K562 (cell line): ENCODE measurements at regions not wholly inside any gene's neighbourhood (a gene's known extent, or its start where the extent isn't known, plus 50 kb on each side); places are given as distances from the start of the nearest gene placed in this dataset.

Source experiments
- ATAC-seq: fragments of 200-7000 bp; cut with Tn5 transposase; 3 replicates; pipeline ENCODE4 v1.9.1; 2020; ENCODE audit warnings: moderate library complexity
- BruUV-seq: library from RNA; stranded (reverse); fragments of 400-500 nt; replicated peaks from 2 replicates; lab custom pipeline; 2021; lab: Mats Ljungman, UMichigan
- CTCF ChIA-PET: fragments of 300-600 bp; formaldehyde crosslinking; extraction: SDS; loops from one replicate; lab custom pipeline; 2021; ENCODE audit warnings: low intra/inter-chr PET ratio; lab: Yijun Ruan, JAX
- POLR2A ChIA-PET: fragments of 300-600, 350-650 bp; sonication (Branson Sonifier 250); formaldehyde crosslinking; extraction: SDS; loops from one replicate; lab custom pipeline; 2021; ENCODE audit warnings: antibody characterized with exemption, inconsistent platforms; lab: Yijun Ruan, JAX
- DNase-seq, 4 experiments: peaks; one replicate each; pipeline versions ENCODE4 v3.0.0 to v3.0.0-alpha.2; 2011 to 2018; ENCODE audit warnings: low spot score in 3 of 4, mixed read lengths in 3 of 4; ENCODE audit errors: extremely low read depth in 1 of 4
- FAIRE-seq: peaks from 2 replicates; lab custom pipeline; 2011; peaks lifted over from hg19 to GRCh38; lab: Jason Lieb, UNC
- H2AFZ ChIP-seq: 2 replicates; pipeline ENCODE4 v1.6.0; 2011; ENCODE audit warnings: low read depth, low read length, control low read depth, inconsistent platforms
- H3K27ac ChIP-seq: fragments of 200-600 bp; 3 replicates; pipeline ENCODE4 v1.8.0; 2011; ENCODE audit warnings: low read depth, mild to moderate bottlenecking, control low read depth, inconsistent platforms, low read length, moderate library complexity, mixed read lengths; ENCODE audit errors: extremely low read depth
- H3K27me3 ChIP-seq, 2 experiments: fragments of 300-600 bp in 1 of 2; 2 replicates in 1 of 2; 3 replicates in 1 of 2; pipeline versions ENCODE4 v1.6.0 to v1.8.0; 2011; ENCODE audit warnings: inconsistent platforms in 2 of 2, low read length in 2 of 2, mild to moderate bottlenecking in 1 of 2, mixed read lengths in 1 of 2, moderate library complexity in 1 of 2; ENCODE audit not compliant: control insufficient read depth in 2 of 2, insufficient read depth in 2 of 2
- H3K36me3 ChIP-seq: fragments of 300-600 bp; 3 replicates; pipeline ENCODE4 v1.8.0; 2011; ENCODE audit warnings: mild to moderate bottlenecking, low read length, inconsistent platforms; ENCODE audit not compliant: control insufficient read depth, insufficient read depth
- H3K4me1 ChIP-seq, 2 experiments: fragments of 200-600 bp in 1 of 2; replicated peaks in 1 of 2; 2 replicates in 1 of 2; 3 replicates in 1 of 2; pipeline versions ENCODE4 v1.5.1 to v1.8.0; 2011; ENCODE audit warnings: inconsistent platforms in 2 of 2, low read length in 2 of 2, mild to moderate bottlenecking in 1 of 2, mixed read lengths in 1 of 2, moderate library complexity in 1 of 2; ENCODE audit not compliant: control insufficient read depth in 2 of 2, insufficient read depth in 2 of 2
- H3K4me2 ChIP-seq: 2 replicates; pipeline ENCODE4 v1.6.1; 2011; ENCODE audit warnings: low read length, control low read depth, inconsistent platforms, mixed read lengths; ENCODE audit not compliant: insufficient read depth
- H3K4me3 ChIP-seq: fragments of 200-600 bp; sonication (generic), shearing (Covaris generic); 2 replicates; pipeline ENCODE4 v1.5.1; 2016; ENCODE audit warnings: control low read depth, inconsistent platforms
- H3K79me2 ChIP-seq: fragments of 200-600 bp; 3 replicates; pipeline ENCODE4 v1.8.0; 2011; ENCODE audit warnings: low read length, inconsistent platforms; ENCODE audit not compliant: control insufficient read depth, insufficient read depth
- H3K9ac ChIP-seq, 2 experiments: 2 replicates each; pipeline versions ENCODE4 v1.6.0 to v1.6.1; 2011; ENCODE audit warnings: low read depth in 2 of 2, low read length in 2 of 2, control low read depth in 1 of 2, inconsistent platforms in 1 of 2, mild to moderate bottlenecking in 1 of 2, mixed read lengths in 1 of 2; ENCODE audit not compliant: insufficient read depth in 1 of 2
- H3K9me1 ChIP-seq: one replicate; pipeline ENCODE4 v1.6.0; 2011; ENCODE audit warnings: inconsistent platforms, mild to moderate bottlenecking, low read length, moderate library complexity; ENCODE audit not compliant: control insufficient read depth, insufficient read depth
- H3K9me3 ChIP-seq: replicated peaks from 2 replicates; pipeline ENCODE4 v1.5.1; 2011; ENCODE audit warnings: low read depth, low read length, inconsistent platforms; ENCODE audit not compliant: control insufficient read depth, insufficient read depth
- H4K20me1 ChIP-seq: replicated peaks from 2 replicates; pipeline ENCODE4 v1.6.1; 2011; ENCODE audit warnings: low read length, inconsistent platforms, mixed read lengths; ENCODE audit not compliant: control insufficient read depth, insufficient read depth
- CBFA2T3 ChIP-seq: fragments of 450-650 bp; IDR thresholded peaks from 2 replicates; pipeline ENCODE4 v1.6.1; 2017
- CEBPG ChIP-seq, 3 experiments: fragments of 200-800 bp in 1 of 3; sonication (Bioruptor generic) in 1 of 3; sonication (generic) in 1 of 3; formaldehyde crosslinking in 1 of 3; IDR thresholded peaks in 2 of 3; conservative IDR thresholded peaks in 1 of 3; 2 replicates each; pipeline versions ENCODE4 v1.6.1 to v1.8.0; 2016 to 2022; ENCODE audit warnings: missing compliant biosample characterization in 2 of 3, missing genetic modification characterization in 2 of 3, mild to moderate bottlenecking in 1 of 3, missing genetic modification reagents in 1 of 3
- E2F3 ChIP-seq: fragments of 250-450 bp; sonication (Bioruptor Pico); IDR thresholded peaks from 2 replicates; pipeline ENCODE4 v1.4.0; 2020; ENCODE audit warnings: mild to moderate bottlenecking
- EGR1 ChIP-seq: fragments of 450-650 bp; conservative IDR thresholded peaks from 2 replicates; pipeline ENCODE4 v1.6.1; 2017; ENCODE audit warnings: mild to moderate bottlenecking
- EHMT2 ChIP-seq: fragments of 450-650 bp; IDR thresholded peaks from 2 replicates; pipeline ENCODE4 v1.6.1; 2018; ENCODE audit warnings: antibody characterized with exemption
- EWSR1 ChIP-seq: fragments of 450-650 bp; IDR thresholded peaks from 2 replicates; pipeline ENCODE4 v1.6.1; 2018; ENCODE audit warnings: borderline replicate concordance, mild to moderate bottlenecking, low read depth, moderate library complexity; ENCODE audit not compliant: partially characterized antibody
- FOXK2 ChIP-seq, 2 experiments: fragments of 450-650 bp; IDR thresholded peaks in 1 of 2; conservative IDR thresholded peaks in 1 of 2; 2 replicates each; pipeline ENCODE4 v1.6.1; 2016; ENCODE audit warnings: low read depth in 2 of 2, mild to moderate bottlenecking in 1 of 2
- FOXP4 ChIP-seq: sonication (generic); formaldehyde crosslinking; IDR thresholded peaks from 2 replicates; pipeline ENCODE4 v1.8.0; 2022; ENCODE audit warnings: mild to moderate bottlenecking, missing genetic modification reagents, borderline replicate concordance
- MBD1 ChIP-seq: fragments of 250-450 bp; sonication (Bioruptor Pico); IDR thresholded peaks from 2 replicates; pipeline ENCODE4 v1.8.0; 2022; ENCODE audit warnings: inconsistent platforms
- NCOA1 ChIP-seq: fragments of 450-650 bp; IDR thresholded peaks from 2 replicates; pipeline ENCODE4 v1.6.1; 2016; ENCODE audit warnings: low read depth
- NR3C1 ChIP-seq: sonication (generic); formaldehyde crosslinking; IDR thresholded peaks from 2 replicates; pipeline ENCODE4 v1.8.1; 2022; ENCODE audit warnings: missing genetic modification reagents
- THRB ChIP-seq: fragments of 450-650 bp; formaldehyde crosslinking; conservative IDR thresholded peaks from 2 replicates; pipeline ENCODE4 v1.4.0; 2022; ENCODE audit warnings: mild to moderate bottlenecking, missing genetic modification characterization
- ZBTB17 ChIP-seq: fragments of 450-650 bp; formaldehyde crosslinking; IDR thresholded peaks from 2 replicates; pipeline ENCODE4 v1.4.0; 2020; ENCODE audit warnings: mild to moderate bottlenecking
- ZFP91 ChIP-seq: sonication (generic); formaldehyde crosslinking; IDR thresholded peaks from 2 replicates; pipeline ENCODE4 v1.8.0; 2022; ENCODE audit warnings: mild to moderate bottlenecking, missing genetic modification reagents
- ZNF431 ChIP-seq: sonication (generic); formaldehyde crosslinking; IDR thresholded peaks from 2 replicates; pipeline ENCODE4 v1.8.0; 2022; ENCODE audit warnings: mild to moderate bottlenecking, missing genetic modification reagents
- WGBS: fragments of 100-300 bp; shearing (Covaris generic); methylation state at CpG from one replicate; pipeline ENCODE4 v1.1.6; 2016; ENCODE audit warnings: low coverage, mixed read lengths; ENCODE audit not compliant: insufficient coverage; ENCODE audit errors: missing lambda C conversion rate; 5-methylcytosine and 5-hydroxymethylcytosine counted together
- in situ Hi-C: fragments of 300-500 bp; cut with MboI; formaldehyde crosslinking; loops from 4 replicates; pipeline ENCODE4 v1.15.0; 2018; ENCODE audit warnings: inconsistent platforms, mixed read lengths
- intact Hi-C: fragments of 100-400 bp; cut with micrococcal nuclease; formaldehyde crosslinking; loops from 2 replicates; pipeline ENCODE4 v1.14.2; 2022

GRCh38 chr22:49238181-49239141 is 589.2 kb downstream of the BRD1 start:
- Histone ChIP-seq H3K9ac (no peak overlapping the region), H3K27ac (no peak overlapping the region), H3K79me2 (no peaks in the 10 kb centered on the region), H3K4me2 (no peak overlapping the region), H3K9me1 (peaks cover 2% of the 10 kb centered on the region), H3K9me3 (no peaks in the 10 kb centered on the region), H3K27me3 (peaks cover 0 to 1% of the 10 kb centered on the region in 2 experiments; a peak in 1 of 5 replicates), H2AFZ (no peak overlapping the region), H4K20me1 (no peaks in the 10 kb centered on the region), H3K4me1 (no peaks in the 10 kb centered on the region), H3K36me3 (no peaks in the 10 kb centered on the region), H3K4me3 (no peak overlapping the region)
- FAIRE-seq, result no peak
- no peak for ATAC-seq
- BruUV-seq, result no TSS peak
- WGBS, result under 1% methylated on average over 9 of the region's 25 CpGs
- in situ Hi-C loops (no loop called here), intact Hi-C loops (no loop called here)
- ChIA-PET CTCF (no interaction called here), POLR2A (interaction anchor here (0.6 kb wide), 1 partner anchor 317 kb away, joined by 6 read pairs; no protein-coding TSS in a partner anchor)
- no peak for DNase-seq
- no peak for TF ChIP-seq EGR1
- no peak for TF ChIP-seq ZFP91 (CRISPR knock-in tag)
- no peak for TF ChIP-seq CBFA2T3
- no peak for TF ChIP-seq THRB (CRISPR knock-in tag)
- no peak for TF ChIP-seq MBD1 (CRISPR knock-in tag)
- no peak for TF ChIP-seq NCOA1
- TF ChIP-seq ZBTB17 (CRISPR knock-in tag), result no peak
- TF ChIP-seq EHMT2, result no peak
- no peak for TF ChIP-seq ZNF431 (CRISPR knock-in tag)
- no peak for TF ChIP-seq EWSR1
- no peak for TF ChIP-seq CEBPG (CRISPR knock-in tag; IDR thresholded peaks at IDR 0.05)
- no peak for TF ChIP-seq CEBPG (tag; conservative IDR thresholded peaks at IDR 0.05 in 1 of 2, IDR thresholded peaks at IDR 0.05 in 1 of 2)
- no peak for TF ChIP-seq NR3C1
- no peak for TF ChIP-seq FOXK2 (conservative IDR thresholded peaks at IDR 0.05 in 1 of 2, IDR thresholded peaks at IDR 0.05 in 1 of 2; ENCODE audit: low read depth in 2 of 2)
- no peak for TF ChIP-seq FOXP4 (CRISPR knock-in tag)
- TF ChIP-seq E2F3 (CRISPR knock-in tag), result no peak
